NOMO-1 treated with DMSO at 0.1 percent for 48 hours (cell line): ENCODE measurements at regions not wholly inside any gene's neighbourhood (a gene's known extent, or its start where the extent isn't known, plus 50 kb on each side); places are given as distances from the start of the nearest gene placed in this dataset.
"Not testable (repeated sequence)": the region's sequence is repeated elsewhere in the genome, so short reads cannot be mapped to it uniquely, and the experiment has no call there.

ENCODE experiments used
- DNase-seq: peaks from one replicate; lab custom pipeline; 2025; ENCODE audit not compliant: unreplicated experiment; lab: John Stamatoyannopoulos, UW

DNA sequence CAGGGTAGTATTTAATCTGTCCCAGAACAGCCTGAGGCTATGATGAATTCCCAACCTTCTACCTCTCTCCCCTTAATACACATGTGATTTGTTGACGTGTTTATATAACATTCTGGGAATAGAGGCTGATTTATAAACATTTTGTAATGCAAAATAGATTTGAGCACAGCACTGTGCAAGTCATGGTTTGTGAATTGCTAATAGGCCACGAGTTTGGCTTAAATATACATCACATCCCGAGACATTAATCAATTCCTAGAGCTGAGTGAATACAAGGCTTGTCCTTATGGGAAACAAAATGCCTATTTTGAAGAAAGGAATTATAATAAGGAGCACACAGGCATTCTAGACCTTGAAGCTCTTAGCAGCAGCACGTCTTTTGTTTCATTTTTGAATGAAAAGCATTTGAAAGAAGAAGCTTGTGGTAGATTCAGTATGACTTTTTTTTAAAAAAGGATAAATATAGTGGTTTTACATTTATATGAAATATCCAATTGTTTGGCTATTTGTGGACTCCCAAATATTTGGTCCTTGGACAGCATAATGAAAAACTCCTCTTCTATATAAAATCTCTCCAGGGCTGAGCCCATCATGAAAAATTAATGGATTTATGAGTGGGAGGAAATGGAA, 116.4 kb downstream of the SLC17A6 start:
- no peak for DNase-seq

DNA sequence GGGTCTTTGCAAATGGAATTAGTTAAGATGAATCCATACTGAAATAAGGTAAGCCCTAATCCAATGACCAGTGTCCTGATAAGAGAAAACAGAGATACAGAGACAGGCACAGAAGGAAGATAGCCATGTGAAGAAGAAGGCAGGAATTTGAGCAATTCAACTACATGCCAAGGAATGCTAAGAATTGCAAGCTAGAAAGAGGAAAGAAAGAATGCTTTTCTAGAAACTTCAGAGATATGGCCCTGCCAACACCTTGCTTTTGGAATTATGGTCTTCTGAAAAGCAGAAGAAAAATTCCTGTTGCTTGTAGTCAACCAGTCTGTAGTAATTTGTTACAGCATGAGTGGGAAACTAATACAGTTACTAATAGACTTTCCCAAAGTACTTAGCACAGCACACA, 111.3 kb downstream of the SLC17A6 start:
- no peak for DNase-seq

DNA sequence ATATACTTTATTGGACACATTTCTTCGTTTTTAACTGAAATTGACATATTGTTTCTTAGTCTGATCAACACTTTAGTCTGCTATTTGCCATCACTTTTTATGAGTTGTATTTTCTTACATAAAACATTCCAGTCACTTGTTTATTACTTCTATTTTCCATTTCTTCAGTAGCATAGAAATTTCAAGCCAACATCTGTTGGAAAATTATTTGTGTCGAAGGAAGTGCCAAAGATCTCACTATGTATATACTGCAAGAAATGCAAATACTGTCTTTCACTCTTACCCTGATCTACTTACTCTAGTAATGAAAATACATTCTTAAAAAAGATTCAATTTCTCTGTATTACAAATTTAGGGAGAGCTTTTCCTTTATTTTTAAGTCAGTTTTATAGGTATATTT, 105.9 kb downstream of the SLC17A6 start:
- no peak for DNase-seq

DNA sequence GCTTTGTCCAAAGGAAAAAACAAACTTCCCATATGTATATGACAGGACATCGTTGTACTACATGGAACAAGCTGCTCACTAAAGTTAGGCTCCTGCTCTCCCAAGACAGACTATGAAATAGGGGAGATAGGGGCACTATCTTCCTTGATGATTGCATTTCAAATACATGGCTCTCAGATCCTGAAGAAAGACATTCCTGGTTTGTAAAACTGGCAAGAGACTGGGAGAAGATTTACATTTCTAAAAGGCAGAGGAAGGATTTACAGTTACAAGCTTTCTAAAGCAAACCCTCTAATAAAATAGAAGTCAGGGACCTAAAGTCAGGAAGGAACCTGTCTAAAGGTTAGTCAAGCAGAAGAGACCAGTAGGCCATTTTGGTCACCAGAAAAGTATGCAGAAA, 103.7 kb downstream of the SLC17A6 start:
- no peak for DNase-seq

DNA sequence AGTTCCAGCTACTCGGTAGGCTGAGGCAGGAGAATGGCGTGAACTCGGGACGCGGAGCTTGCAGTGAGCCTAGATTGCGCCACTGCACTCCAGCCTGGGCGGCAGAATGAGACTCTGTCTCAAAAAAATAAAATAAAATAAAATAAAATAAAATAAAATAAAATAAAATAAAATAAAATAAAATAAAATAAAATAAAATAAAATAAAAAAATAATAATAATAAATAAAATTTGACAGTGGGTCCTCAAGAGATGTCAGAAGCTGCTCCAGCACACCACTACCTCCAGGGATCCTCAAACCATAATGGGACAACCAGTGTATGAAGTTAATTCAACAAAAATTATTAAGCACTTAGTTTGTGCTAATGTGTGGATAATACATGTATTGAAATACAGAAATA, 97.4 kb downstream of the SLC17A6 start:
- DNase-seq, result not testable (repeated sequence)

DNA sequence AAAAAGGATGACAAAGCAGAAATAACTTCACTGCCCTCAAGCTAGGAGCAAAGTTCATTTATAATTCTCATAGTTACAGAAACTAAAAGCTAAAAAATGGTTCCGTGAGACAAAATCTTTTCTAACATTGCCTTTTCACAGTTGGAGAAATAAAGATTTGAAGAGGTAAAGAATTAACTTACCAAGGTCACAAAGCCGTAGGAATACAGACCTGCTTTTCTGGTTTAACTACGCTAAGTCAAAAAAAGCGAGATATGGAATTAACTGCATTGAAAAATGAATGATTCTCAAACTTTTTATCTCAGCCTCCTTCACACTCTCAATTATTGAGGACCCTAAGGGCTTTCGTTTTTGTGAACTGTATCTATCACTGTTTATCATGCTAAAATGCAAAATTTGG, 95.3 kb downstream of the SLC17A6 start:
- no peak for DNase-seq

DNA sequence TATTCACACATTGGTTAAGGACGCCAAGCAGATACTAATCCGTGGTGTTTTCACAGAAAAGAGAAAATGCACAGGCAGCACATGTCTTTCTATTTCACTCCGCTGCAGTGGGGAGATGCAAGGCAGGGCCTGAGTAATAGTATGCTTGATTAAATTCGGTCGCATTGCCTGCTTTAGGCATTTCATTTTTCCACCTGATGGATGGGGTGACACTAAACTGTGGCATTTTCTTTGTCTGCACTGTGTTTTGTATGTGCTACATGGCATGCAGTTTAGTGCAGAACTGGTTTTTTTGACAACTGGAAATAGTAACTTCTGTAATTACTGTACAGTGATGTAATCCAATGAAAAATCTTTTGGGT, 94.9 kb downstream of the SLC17A6 start:
- DNase-seq, result no peak

DNA sequence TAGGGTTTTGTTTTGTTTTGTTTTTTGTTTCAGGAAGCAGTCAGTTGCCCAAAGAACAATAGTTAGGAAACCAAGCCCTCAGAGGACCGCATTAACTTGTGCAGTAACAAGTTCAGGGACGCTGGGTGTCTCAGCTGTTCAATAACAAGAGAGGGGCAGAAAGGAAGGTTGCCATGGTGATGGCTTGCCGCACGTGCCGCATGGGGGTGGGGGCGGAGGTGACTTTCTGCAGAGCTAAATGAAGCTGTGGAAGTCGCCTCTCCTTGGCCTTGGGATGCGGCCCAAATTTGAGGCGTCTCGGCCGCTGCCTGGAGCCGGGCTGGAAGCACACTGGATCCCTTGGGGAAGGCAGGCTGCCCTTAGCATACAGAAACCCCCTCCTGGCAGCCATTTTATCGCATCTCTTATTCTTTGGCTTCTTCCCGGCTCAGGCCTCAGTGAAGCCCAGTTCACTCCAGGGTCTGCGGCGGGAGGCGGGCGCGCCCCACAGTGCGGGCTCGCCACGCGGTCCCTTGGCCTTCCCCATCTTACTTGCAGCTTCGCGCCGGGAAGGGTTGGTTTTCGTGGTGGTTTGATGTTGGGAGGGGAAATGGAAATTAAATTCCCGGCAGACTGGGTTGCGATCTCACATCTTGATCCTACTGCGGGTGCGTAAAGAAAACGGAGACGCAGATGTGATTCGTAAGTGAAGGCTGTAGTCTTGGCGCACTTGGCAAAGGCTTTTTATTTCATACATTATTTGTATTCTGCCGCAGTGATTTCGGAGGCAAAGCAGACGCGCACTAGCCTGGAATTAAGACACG, 94.3 kb downstream of the SLC17A6 start:
- DNase-seq, result no peak

DNA sequence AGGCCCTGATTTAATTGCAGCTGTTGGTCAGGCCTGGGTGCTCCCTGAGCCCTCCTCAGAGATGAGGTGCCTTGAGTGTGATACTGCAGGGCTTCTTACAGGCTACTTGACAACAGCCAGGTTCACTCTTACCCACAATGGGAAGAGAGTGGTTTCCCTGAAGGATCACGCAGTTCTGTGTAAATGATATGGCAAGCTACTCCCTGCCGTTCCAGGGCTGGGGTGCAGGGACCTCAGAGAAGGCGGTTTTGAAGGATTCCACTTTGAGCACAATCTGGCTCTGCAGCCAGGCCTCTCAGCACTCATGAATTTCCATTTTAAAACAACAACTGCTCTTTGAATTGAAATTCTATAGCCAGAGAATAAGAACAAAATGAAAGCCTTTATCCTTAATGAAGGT, 92.9 kb downstream of the SLC17A6 start:
- DNase-seq, result no peak

DNA sequence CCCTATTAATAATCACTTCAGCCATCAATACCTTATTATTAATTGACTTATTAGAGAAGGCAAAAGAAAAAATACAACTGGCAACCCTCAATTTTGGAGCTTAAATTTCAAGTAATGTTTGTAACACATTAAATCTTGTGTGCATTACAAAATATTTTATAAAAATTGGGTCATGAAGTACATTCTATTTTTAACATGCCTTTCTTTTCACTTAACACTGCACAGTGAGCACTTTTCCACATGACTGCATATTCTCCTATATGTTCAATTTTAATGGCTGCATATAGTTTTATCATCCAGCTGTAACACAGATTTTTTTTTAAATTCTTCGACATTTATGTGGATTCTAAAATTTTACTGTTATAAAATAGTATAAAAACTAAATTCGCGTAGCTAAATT, 92.5 kb downstream of the SLC17A6 start:
- no peak for DNase-seq

DNA sequence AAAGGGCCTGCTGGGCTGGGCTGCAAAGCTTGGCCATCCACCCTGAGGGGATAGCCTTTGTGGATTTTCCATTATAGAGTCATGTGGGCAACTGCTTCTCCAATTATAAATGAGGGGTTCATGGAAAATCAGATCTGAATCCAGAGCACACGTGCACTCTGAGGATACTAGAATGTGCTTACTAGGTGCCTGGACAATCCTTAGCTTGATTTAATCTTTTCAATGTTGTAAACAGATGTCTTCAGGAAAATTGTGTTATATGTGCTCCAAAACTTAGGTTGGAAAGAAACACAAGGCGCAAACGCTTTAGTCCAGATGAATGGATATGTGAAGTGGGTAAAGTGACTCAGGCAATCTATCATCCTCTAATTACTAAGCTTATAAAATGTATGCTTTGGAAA, 92.0 kb downstream of the SLC17A6 start:
- DNase-seq, result no peak
